Spleen (tissue), 11 donors: ENCODE measurements at regions not wholly inside any gene's neighbourhood (a gene's known extent, or its start where the extent isn't known, plus 50 kb on each side); places are given as distances from the start of the nearest gene placed in this dataset.

Source experiments
- DNase-seq: peaks from one replicate; pipeline ENCODE4 v3.0.0-alpha.2; 2020
- H3K27ac ChIP-seq, 8 donors: fragments of 200-600 bp; sonication (generic) in 7 of 8; 1 replicate in 4 of 8; 2 replicates in 4 of 8; pipeline versions ENCODE4 v1.5.0 to v1.8.0; 2016 to 2021; ENCODE audit warnings: inconsistent platforms in 4 of 8, mild to moderate bottlenecking in 4 of 8, moderate library complexity in 1 of 8
- H3K27me3 ChIP-seq, 7 donors: fragments of 200-600 bp; sonication (generic) in 6 of 7; replicated peaks in 1 of 7; 1 replicate in 4 of 7; 2 replicates in 3 of 7; pipeline versions ENCODE4 v1.5.0 to v1.8.0; 2016 to 2021; ENCODE audit warnings: inconsistent platforms in 3 of 7, mild to moderate bottlenecking in 1 of 7
- H3K36me3 ChIP-seq, 6 donors: fragments of 200-600 bp; sonication (generic) in 5 of 6; 1 replicate in 4 of 6; 2 replicates in 2 of 6; pipeline versions ENCODE4 v1.5.0 to v1.8.0; 2016 to 2021; ENCODE audit warnings: inconsistent platforms in 2 of 6
- H3K4me1 ChIP-seq, 6 donors: fragments of 200-600 bp; sonication (generic) in 5 of 6; 1 replicate in 3 of 6; 2 replicates in 3 of 6; pipeline versions ENCODE4 v1.5.0 to v1.8.0; 2016 to 2021; ENCODE audit warnings: inconsistent platforms in 3 of 6
- H3K4me3 ChIP-seq, 8 donors: fragments of 200-600 bp; sonication (generic) in 7 of 8; 1 replicate in 4 of 8; 2 replicates in 4 of 8; pipeline versions ENCODE4 v1.5.0 to v1.8.0; 2016 to 2021; ENCODE audit warnings: inconsistent platforms in 4 of 8, mild to moderate bottlenecking in 4 of 8, moderate library complexity in 2 of 8
- H3K9me3 ChIP-seq, 8 donors: fragments of 200-600 bp; sonication (generic) in 7 of 8; 1 replicate in 4 of 8; 2 replicates in 4 of 8; pipeline versions ENCODE4 v1.5.0 to v1.8.0; 2016 to 2021; ENCODE audit warnings: inconsistent platforms in 4 of 8
- POLR2A ChIP-seq, 3 donors: fragments of 450-650 bp; IDR thresholded peaks; one replicate each; pipeline ENCODE4 v1.5.1; 2017; ENCODE audit warnings: antibody characterized with exemption in 3 of 3, mild to moderate bottlenecking in 1 of 3
- POLR2AphosphoS5 ChIP-seq, 3 donors: sonication (generic); formaldehyde crosslinking; IDR thresholded peaks; one replicate each; pipeline ENCODE4 v1.5.1; 2017; ENCODE audit warnings: antibody characterized with exemption in 3 of 3
- WGBS, 5 donors: extraction: QIAGEN DNeasy Blood & Tissue Kit in 3 of 5; methylation state at CpG; one replicate each; pipeline versions ENCODE4 v1.1.5 to v1.1.7; 2013 to 2018; 5-methylcytosine and 5-hydroxymethylcytosine counted together
- intact Hi-C: fragments of 100-400 bp; cut with DNase I; formaldehyde crosslinking; loops from one replicate; pipeline ENCODE4 v1.15.0; 2023; ENCODE audit warnings: low total_unique reads
- TF ChIP-seq, protein P1 (sequence below), 11 experiments: fragments of 200-600 bp in 7 of 11; fragments of 450-650 bp in 4 of 11; sonication (generic) in 4 of 11; IDR thresholded peaks in 8 of 11; conservative IDR thresholded peaks in 3 of 11; 1 replicate in 7 of 11; 2 replicates in 4 of 11; pipeline versions ENCODE4 v1.4.0 to v1.8.0; 2016 to 2021; ENCODE audit warnings: antibody characterized with exemption in 11 of 11, inconsistent platforms in 4 of 11, mild to moderate bottlenecking in 1 of 11
- donor health status: healthy with polysubstance abuse.
- donor health status: DM: no; HTN: no; CAD: no; lungs with moderate emphysema.
- donor health status: DM: no; HTN: no; CAD: no.
- donor health status: Bipolar disorder and iron deficiency.
- donor health status: healthy.
- donor health status: DM: no; HTN: no; CAD: no.
- donor health status: DM: yes; HTN: yes; CAD: no.

DNA sequence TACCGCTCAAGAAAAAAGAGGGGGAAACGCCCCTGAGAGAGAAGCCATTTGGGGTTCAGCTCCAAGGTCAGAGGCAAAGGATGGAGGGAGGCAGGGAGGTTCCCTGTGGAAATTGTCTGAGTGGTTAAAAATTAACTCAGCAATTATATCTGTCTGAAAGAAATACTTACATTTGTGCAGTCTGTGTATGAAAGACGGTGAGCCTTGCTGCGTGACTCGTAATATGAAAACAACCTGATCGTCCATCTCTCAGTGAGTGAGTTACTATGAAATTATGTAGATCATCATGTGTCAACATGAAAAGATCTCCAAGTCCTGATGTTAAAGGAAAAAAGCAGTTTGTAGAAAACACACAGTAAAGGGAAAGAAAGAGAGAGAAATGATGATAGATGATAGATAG, 67.2 kb upstream of the FAM204A start:
- intact Hi-C loops = no loop called here
- H3K4me3 ChIP-seq = no peak overlapping the region
- WGBS, 5 donors = 66 to 82% (median 74%) methylated on average over 6 of the region's 6 CpGs

DNA sequence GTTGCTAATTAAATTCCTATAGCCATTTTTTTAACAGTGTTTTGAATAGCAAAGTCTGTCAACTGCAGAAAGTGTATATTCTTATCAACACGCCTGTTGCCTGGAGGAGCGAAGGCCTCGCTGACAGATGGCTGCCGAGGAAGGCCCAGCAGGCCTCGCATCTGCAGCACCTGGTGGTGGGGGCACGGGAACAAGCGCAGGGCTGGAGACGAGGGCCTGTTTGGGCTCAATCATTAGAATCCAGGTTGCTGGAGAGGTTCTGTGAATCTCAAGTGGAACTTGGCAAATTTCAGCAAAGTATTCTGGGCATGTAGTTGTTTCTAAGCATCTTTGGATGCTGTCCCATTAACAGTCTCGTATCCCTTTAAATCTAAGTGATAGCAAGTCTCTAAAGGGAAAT, 66.1 kb upstream of the FAM204A start:
- intact Hi-C loops = no loop called here
- Histone ChIP-seq H3K4me1 (no peaks in the 10 kb centered on the region), H3K4me3 (no peak overlapping the region), H3K27ac (no peak overlapping the region), H3K9me3 (no peaks in the 10 kb centered on the region), H3K27me3 (peaks cover 0 to 30% (median 0%) of the 10 kb centered on the region in 7 donors), H3K36me3 (no peaks in the 10 kb centered on the region)
- no peak for TF ChIP-seq POLR2A (IDR thresholded peaks at IDR 0.05)
- TF ChIP-seq, protein P1, sequence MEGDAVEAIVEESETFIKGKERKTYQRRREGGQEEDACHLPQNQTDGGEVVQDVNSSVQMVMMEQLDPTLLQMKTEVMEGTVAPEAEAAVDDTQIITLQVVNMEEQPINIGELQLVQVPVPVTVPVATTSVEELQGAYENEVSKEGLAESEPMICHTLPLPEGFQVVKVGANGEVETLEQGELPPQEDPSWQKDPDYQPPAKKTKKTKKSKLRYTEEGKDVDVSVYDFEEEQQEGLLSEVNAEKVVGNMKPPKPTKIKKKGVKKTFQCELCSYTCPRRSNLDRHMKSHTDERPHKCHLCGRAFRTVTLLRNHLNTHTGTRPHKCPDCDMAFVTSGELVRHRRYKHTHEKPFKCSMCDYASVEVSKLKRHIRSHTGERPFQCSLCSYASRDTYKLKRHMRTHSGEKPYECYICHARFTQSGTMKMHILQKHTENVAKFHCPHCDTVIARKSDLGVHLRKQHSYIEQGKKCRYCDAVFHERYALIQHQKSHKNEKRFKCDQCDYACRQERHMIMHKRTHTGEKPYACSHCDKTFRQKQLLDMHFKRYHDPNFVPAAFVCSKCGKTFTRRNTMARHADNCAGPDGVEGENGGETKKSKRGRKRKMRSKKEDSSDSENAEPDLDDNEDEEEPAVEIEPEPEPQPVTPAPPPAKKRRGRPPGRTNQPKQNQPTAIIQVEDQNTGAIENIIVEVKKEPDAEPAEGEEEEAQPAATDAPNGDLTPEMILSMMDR (IDR thresholded peaks at IDR 0.05 in 8 of 11, conservative IDR thresholded peaks at IDR 0.05 in 3 of 11) = no peak
- TF ChIP-seq POLR2AphosphoS5 (IDR thresholded peaks at IDR 0.05) = no peak
- WGBS, 5 donors = 85 to 89% (median 88%) methylated on average over 9 of the region's 9 CpGs
- no peak for DNase-seq

More for the DNA sequence above, 67.2 kb upstream of the FAM204A start:
- no peaks in the 10 kb centered on the region for H3K36me3 ChIP-seq
- H3K27me3 ChIP-seq = peaks cover 0 to 26% (median 4%) of the 10 kb centered on the region in 7 donors
- no peaks in the 10 kb centered on the region for H3K4me1 ChIP-seq
- no peaks in the 10 kb centered on the region for H3K9me3 ChIP-seq
- no peak overlapping the region for H3K27ac ChIP-seq
- TF ChIP-seq POLR2A (IDR thresholded peaks at IDR 0.05) (no peak), POLR2AphosphoS5 (IDR thresholded peaks at IDR 0.05) (no peak)
- TF ChIP-seq, protein P1 (IDR thresholded peaks at IDR 0.05 in 8 of 11, conservative IDR thresholded peaks at IDR 0.05 in 3 of 11) = no peak
- DNase-seq = no peak

DNA sequence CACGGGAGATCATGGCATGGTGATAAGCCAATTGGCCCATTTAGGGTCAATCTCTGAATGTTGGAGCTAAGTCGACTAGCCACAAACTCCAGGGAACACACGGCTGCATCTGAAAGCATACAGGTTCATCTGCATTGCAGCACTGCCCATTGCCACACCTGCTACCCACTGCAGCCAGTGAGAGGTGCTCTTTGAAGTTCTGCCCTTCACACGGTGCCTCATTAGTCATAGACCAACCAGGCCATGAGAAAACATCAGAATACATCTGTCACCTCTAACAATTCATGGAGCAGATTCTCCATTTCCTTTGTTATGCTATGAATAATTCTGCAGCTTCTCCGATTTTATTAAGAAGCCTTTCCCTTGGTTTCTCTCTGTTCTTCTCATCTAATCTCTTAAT, 65.7 kb upstream of the FAM204A start:
- intact Hi-C loops = no loop called here
- Histone ChIP-seq H3K9me3 (no peaks in the 10 kb centered on the region), H3K4me1 (no peaks in the 10 kb centered on the region), H3K4me3 (no peak overlapping the region), H3K27ac (no peak overlapping the region), H3K36me3 (no peaks in the 10 kb centered on the region), H3K27me3 (peaks cover 0 to 30% (median 0%) of the 10 kb centered on the region in 7 donors)
- DNase-seq = no peak
- WGBS, 5 donors = 60 to 77% (median 71%) methylated on average over 5 of the region's 5 CpGs
- TF ChIP-seq, protein P1 (IDR thresholded peaks at IDR 0.05 in 8 of 11, conservative IDR thresholded peaks at IDR 0.05 in 3 of 11) = no peak
- TF ChIP-seq POLR2AphosphoS5 (IDR thresholded peaks at IDR 0.05) (no peak), POLR2A (IDR thresholded peaks at IDR 0.05) (no peak)

DNA sequence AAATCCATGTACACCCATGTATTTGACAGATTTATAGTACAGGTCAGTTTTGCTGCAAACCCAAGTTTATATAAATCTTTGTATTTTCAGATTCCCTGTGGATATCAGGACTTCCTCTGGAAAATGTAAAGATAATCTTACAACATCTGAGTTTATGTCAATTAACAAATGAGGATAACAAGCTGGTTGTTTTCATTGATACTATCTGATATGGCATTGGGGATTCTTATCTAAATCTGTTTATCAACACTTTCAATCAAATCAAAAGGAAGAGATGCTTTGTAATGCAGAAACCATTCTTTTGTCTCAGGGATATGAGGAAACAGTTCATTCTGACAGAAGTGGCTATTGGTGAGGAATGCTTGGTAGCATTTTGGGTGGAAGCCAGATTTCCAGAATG, 64.9 kb upstream of the FAM204A start:
- TF ChIP-seq POLR2AphosphoS5 (IDR thresholded peaks at IDR 0.05) (no peak), POLR2A (IDR thresholded peaks at IDR 0.05) (no peak)
- TF ChIP-seq, protein P1 (IDR thresholded peaks at IDR 0.05 in 8 of 11, conservative IDR thresholded peaks at IDR 0.05 in 3 of 11) = no peak
- DNase-seq = no peak
- Histone ChIP-seq H3K27me3 (peaks cover 0 to 30% (median 0%) of the 10 kb centered on the region in 7 donors), H3K4me1 (no peaks in the 10 kb centered on the region), H3K36me3 (no peaks in the 10 kb centered on the region), H3K27ac (no peak overlapping the region), H3K4me3 (no peak overlapping the region), H3K9me3 (no peaks in the 10 kb centered on the region)
- intact Hi-C loops = no loop called here
